ENCODE measurements at regions not wholly inside any gene's neighbourhood (a gene's known extent, or its start where the extent isn't known, plus 50 kb on each side); places are given as distances from the start of the nearest gene placed in this dataset.

GRCh38 chr12:108078428-108078827 lies 50.7 kb upstream of the WSCD2 start:
- H3K36me3 ChIP-seq (ENCODE audit: control insufficient read depth, insufficient read depth, low read length): no peaks in the 10 kb centered on the region
- no peak overlapping the region for H3K27ac ChIP-seq (ENCODE audit: low read depth, low read length)
- no peaks in the 10 kb centered on the region for H3K27me3 ChIP-seq (ENCODE audit: control insufficient read depth, insufficient read depth, low read length)

More at GRCh38 chr12:108078428-108078827, 50.7 kb upstream of the WSCD2 start:
- Histone ChIP-seq H3K4me3 (ENCODE audit: low read length) (no peak overlapping the region), H3K4me1 (ENCODE audit: control insufficient read depth, insufficient read depth, low read length) (no peaks in the 10 kb centered on the region), H3K9ac (ENCODE audit: low read length) (no peak overlapping the region)

Data from rectal smooth muscle tissue (tissue), 1 donor.